ENCODE measurements at regions not wholly inside any gene's neighbourhood (a gene's known extent, or its start where the extent isn't known, plus 50 kb on each side); places are given as distances from the start of the nearest gene placed in this dataset.

- TF ChIP-seq POLR2AphosphoS5 (IDR thresholded peaks at IDR 0.05; ENCODE audit: borderline replicate concordance, low read depth, low read length) = no peak
- no peak for TF ChIP-seq EZH2 (IDR thresholded peaks at IDR 0.05)
Measured at GRCh38 chr3:4218456-4219226, 84.5 kb upstream of the SETMAR start.
